Neuronal stem cell (in vitro differentiated cells): ENCODE measurements at regions not wholly inside any gene's neighbourhood (a gene's known extent, or its start where the extent isn't known, plus 50 kb on each side); places are given as distances from the start of the nearest gene placed in this dataset.

Experiments
- DNase-seq: peaks from one replicate; pipeline ENCODE4 v3.0.0-alpha.2; 2013; ENCODE audit warnings: low spot score
- H2AFZ ChIP-seq: one replicate; pipeline ENCODE4 v1.6.1; 2013; ENCODE audit warnings: mild to moderate bottlenecking, low read length, inconsistent platforms
- H2AK5ac ChIP-seq: 2 replicates; pipeline ENCODE4 v1.6.1; 2013; ENCODE audit warnings: low read depth, mild to moderate bottlenecking, inconsistent platforms, low read length, moderate library complexity, mixed read lengths
- H2BK120ac ChIP-seq: 2 replicates; pipeline ENCODE4 v1.6.1; 2013; ENCODE audit warnings: low read depth, mild to moderate bottlenecking, inconsistent platforms, low read length, moderate library complexity, mixed read lengths
- H2BK12ac ChIP-seq: one replicate; pipeline ENCODE4 v1.6.1; 2013; ENCODE audit warnings: low read length, inconsistent platforms
- H2BK15ac ChIP-seq: 2 replicates; pipeline ENCODE4 v1.6.1; 2013; ENCODE audit warnings: mild to moderate bottlenecking, low read length, inconsistent platforms, mixed read lengths
- H2BK5ac ChIP-seq: one replicate; pipeline ENCODE4 v1.6.1; 2013; ENCODE audit warnings: inconsistent platforms, mild to moderate bottlenecking, low read length, moderate library complexity
- H3K14ac ChIP-seq: one replicate; pipeline ENCODE4 v1.6.1; 2013; ENCODE audit warnings: low read length, inconsistent platforms
- H3K18ac ChIP-seq: 2 replicates; pipeline ENCODE4 v1.6.1; 2013; ENCODE audit warnings: low read length, inconsistent platforms
- H3K23ac ChIP-seq: 2 replicates; pipeline ENCODE4 v1.6.1; 2013; ENCODE audit warnings: low read depth, mild to moderate bottlenecking, mixed read lengths, low read length, inconsistent platforms; ENCODE audit not compliant: poor library complexity
- H3K27ac ChIP-seq: replicated peaks from 3 replicates; pipeline ENCODE4 v1.5.1; 2013; ENCODE audit warnings: low read length, inconsistent platforms
- H3K27me3 ChIP-seq, 3 experiments: 2 replicates each; pipeline ENCODE4 v1.6.1; 2013; ENCODE audit warnings: low read length in 3 of 3, mild to moderate bottlenecking in 2 of 3, inconsistent platforms in 1 of 3, low read depth in 1 of 3, mixed read lengths in 1 of 3, moderate library complexity in 1 of 3; ENCODE audit not compliant: control insufficient read depth in 3 of 3, insufficient read depth in 3 of 3
- H3K36me3 ChIP-seq, 2 donors: replicated peaks in 1 of 2; 2 replicates each; pipeline ENCODE4 v1.6.1; 2013; ENCODE audit warnings: low read length in 2 of 2; ENCODE audit not compliant: control insufficient read depth in 2 of 2, insufficient read depth in 2 of 2
- H3K4ac ChIP-seq: 2 replicates; pipeline ENCODE4 v1.6.1; 2013; ENCODE audit warnings: inconsistent platforms, mild to moderate bottlenecking, low read length, moderate library complexity
- H3K4me1 ChIP-seq, 2 donors: 1 replicate in 1 of 2; 2 replicates in 1 of 2; pipeline ENCODE4 v1.6.1; 2013; ENCODE audit warnings: low read length in 2 of 2, low read depth in 1 of 2; ENCODE audit not compliant: control insufficient read depth in 2 of 2, insufficient read depth in 1 of 2
- H3K4me2 ChIP-seq: one replicate; pipeline ENCODE4 v1.6.1; 2013; ENCODE audit warnings: mild to moderate bottlenecking, low read length, inconsistent platforms; ENCODE audit not compliant: insufficient read depth, poor library complexity, severe bottlenecking
- H3K4me3 ChIP-seq, 2 donors: 2 replicates each; pipeline ENCODE4 v1.5.1; 2013; ENCODE audit warnings: low read length in 2 of 2, mild to moderate bottlenecking in 2 of 2, inconsistent platforms in 1 of 2, moderate library complexity in 1 of 2
- H3K79me1 ChIP-seq: one replicate; pipeline ENCODE4 v1.6.1; 2013; ENCODE audit warnings: low read depth, mild to moderate bottlenecking, inconsistent platforms, low read length, moderate library complexity
- H3K9ac ChIP-seq: one replicate; pipeline ENCODE4 v1.6.1; 2013; ENCODE audit warnings: mild to moderate bottlenecking, low read depth, low read length, inconsistent platforms; ENCODE audit not compliant: poor library complexity
- H3K9me3 ChIP-seq, 2 donors: replicated peaks in 1 of 2; 2 replicates each; pipeline versions ENCODE3 to v1.6.1; 2013; ENCODE audit warnings: low read length in 2 of 2, mild to moderate bottlenecking in 2 of 2, inconsistent platforms in 1 of 2, low read depth in 1 of 2, mixed read lengths in 1 of 2, moderate library complexity in 1 of 2; ENCODE audit not compliant: control insufficient read depth in 2 of 2, insufficient read depth in 1 of 2
- H4K8ac ChIP-seq: one replicate; pipeline ENCODE4 v1.6.1; 2013; ENCODE audit warnings: low read depth, mild to moderate bottlenecking, inconsistent platforms, low read length, moderate library complexity
- H4K91ac ChIP-seq: one replicate; pipeline ENCODE4 v1.6.1; 2013; ENCODE audit warnings: low read length, low read depth, mild to moderate bottlenecking, inconsistent platforms; ENCODE audit not compliant: poor library complexity
- WGBS, 2 donors: extraction: QIAGEN DNeasy Blood & Tissue Kit; methylation state at CpG; one replicate each; pipeline ENCODE4 v1.1.7; 2013; ENCODE audit warnings: missing lambda C conversion rate in 2 of 2, mixed read lengths in 1 of 2; ENCODE audit not compliant: insufficient read length in 2 of 2, insufficient replicate concordance in 1 of 2; ENCODE audit errors: extremely low coverage in 2 of 2; 5-methylcytosine and 5-hydroxymethylcytosine counted together

DNA sequence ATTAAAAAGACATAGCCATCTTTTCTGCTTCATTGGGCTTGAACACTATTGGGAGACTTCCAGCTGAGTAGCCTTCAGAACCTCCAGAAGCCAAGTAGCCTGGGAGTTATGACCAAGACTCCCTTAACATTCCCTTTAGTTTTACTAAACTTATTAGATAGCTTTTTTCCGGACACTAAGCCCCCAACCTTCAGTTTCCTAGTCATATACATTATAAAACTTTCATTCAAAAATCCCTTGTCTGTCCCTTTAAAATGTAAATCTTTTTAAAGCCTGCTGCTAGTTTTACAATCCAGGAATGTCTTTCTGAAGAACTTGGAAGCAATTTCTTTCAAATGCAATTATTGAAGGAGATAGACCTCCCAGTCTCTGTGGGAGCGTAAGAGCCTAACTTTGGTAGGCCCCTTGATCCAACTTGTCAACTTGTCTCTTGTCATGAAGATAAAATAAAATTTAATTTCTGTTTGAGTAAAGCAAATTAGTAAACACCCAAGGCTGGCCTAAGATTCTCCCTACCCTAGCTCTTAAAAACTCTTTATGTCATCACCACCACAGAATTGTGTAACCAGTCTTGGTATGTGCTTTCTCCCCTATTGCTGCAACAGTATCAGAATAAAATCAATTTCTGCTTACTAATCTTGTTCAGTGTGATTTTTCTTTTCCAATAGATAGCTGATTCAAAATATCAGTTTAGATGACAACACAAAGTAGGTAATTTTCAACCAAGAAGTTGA is 796.2 kb downstream of the PLA2G4A start:
- no peak overlapping the region for H3K4ac ChIP-seq
- H3K36me3 ChIP-seq = no peaks in the 10 kb centered on the region
- no peak overlapping the region for H2AFZ ChIP-seq
- H2BK12ac ChIP-seq = no peak overlapping the region
- H2BK15ac ChIP-seq = no peak overlapping the region
- H3K23ac ChIP-seq = no peak overlapping the region
- H2AK5ac ChIP-seq = no peak overlapping the region
- no peaks in the 10 kb centered on the region for H3K79me1 ChIP-seq
- H2BK5ac ChIP-seq = no peak overlapping the region
- no peak overlapping the region for H3K4me2 ChIP-seq
- no peaks in the 10 kb centered on the region for H3K27me3 ChIP-seq
- H4K91ac ChIP-seq = no peak overlapping the region
- H4K8ac ChIP-seq = no peak overlapping the region
- H3K4me3 ChIP-seq = no peak overlapping the region
- H3K9ac ChIP-seq = no peak overlapping the region
- no peak overlapping the region for H3K18ac ChIP-seq
- WGBS, 2 donors = no CpG with 5 or more reads among the region's 2 CpGs
- no peaks in the 10 kb centered on the region for H3K9me3 ChIP-seq
- H3K14ac ChIP-seq = no peak overlapping the region
- DNase-seq = no peak
- H3K27ac ChIP-seq = no peak overlapping the region
- H2BK120ac ChIP-seq = no peak overlapping the region
- no peaks in the 10 kb centered on the region for H3K4me1 ChIP-seq

DNA sequence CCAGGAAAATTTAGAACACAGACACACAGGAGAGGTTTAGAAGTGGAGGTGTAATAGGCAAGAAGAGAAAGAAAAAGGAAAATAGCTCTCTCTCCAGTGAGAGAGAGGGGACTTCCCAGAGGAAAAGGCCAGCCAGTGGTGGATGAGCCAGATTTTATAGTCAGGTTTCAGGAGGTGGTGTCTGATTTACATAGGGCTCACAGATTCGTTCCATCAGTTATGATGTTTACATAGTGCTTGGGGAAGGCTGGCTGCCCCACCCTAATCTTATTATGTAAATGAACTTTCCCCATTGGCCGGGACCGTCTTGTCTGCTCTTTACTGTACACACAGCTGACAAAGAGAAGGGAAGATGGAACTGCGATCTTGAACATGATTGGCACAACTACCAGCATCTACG is 797.3 kb downstream of the PLA2G4A start:
- no peak overlapping the region for H2BK5ac ChIP-seq
- H3K27me3 ChIP-seq = no peaks in the 10 kb centered on the region
- H3K18ac ChIP-seq = no peak overlapping the region
- H3K4me2 ChIP-seq = no peak overlapping the region
- DNase-seq = no peak
- H3K4me1 ChIP-seq = no peaks in the 10 kb centered on the region
- WGBS, 2 donors = no CpG with 5 or more reads among the region's 5 CpGs
- H3K79me1 ChIP-seq = no peaks in the 10 kb centered on the region
- no peak overlapping the region for H4K91ac ChIP-seq
- no peak overlapping the region for H3K14ac ChIP-seq
- H3K9me3 ChIP-seq = peaks cover 2 to 6% of the 10 kb centered on the region in 2 donors
- H3K9ac ChIP-seq = no peak overlapping the region
- H3K36me3 ChIP-seq = no peaks in the 10 kb centered on the region
- no peak overlapping the region for H2BK15ac ChIP-seq
- H2BK12ac ChIP-seq = no peak overlapping the region
- H2AFZ ChIP-seq = no peak overlapping the region
- H3K4ac ChIP-seq = no peak overlapping the region
- H3K4me3 ChIP-seq = no peak overlapping the region
- H3K23ac ChIP-seq = no peak overlapping the region
- no peak overlapping the region for H2BK120ac ChIP-seq
- no peak overlapping the region for H2AK5ac ChIP-seq
- H3K27ac ChIP-seq = no peak overlapping the region
- no peak overlapping the region for H4K8ac ChIP-seq

DNA sequence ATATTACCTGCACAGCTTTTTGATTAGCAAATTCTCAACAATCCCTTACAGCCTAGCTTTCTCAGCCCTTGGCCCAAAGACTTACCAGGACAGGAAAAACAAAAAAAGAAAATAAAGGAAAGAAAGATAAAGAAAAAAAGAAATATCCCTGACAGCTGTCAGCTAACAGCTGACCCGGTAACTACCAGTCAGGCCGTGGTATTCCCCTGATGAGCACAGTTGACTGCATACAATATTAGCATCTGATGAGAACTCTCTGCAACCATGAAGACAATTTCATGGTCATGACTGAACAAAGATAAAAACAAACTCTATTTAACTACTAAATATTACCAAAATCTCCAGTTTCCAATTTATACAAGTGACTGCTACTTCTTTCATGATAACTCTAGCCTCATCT is 798.8 kb downstream of the PLA2G4A start:
- H3K23ac ChIP-seq = no peak overlapping the region
- no CpG with 5 or more reads among the region's 2 CpGs for WGBS, 2 donors

DNA sequence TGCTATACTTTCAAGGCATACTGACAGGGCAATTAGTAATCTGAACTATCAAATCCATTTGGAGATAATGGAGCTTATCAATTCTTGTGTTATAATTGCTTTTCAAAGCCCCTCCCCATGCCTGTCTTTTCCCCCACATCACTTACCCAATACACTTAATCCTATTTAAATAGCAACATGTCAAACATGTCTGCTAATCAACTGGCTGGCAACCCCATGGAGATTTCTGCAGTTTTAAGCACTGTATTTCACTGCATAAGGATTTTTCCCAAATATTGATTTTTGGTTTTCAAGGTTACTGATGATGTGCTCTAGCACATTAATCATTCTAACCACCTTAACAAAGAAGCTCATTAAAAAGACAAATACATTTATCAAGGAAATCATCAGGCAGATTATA is 800.3 kb downstream of the PLA2G4A start:
- Histone ChIP-seq H2BK120ac (no peak overlapping the region), H3K4me2 (no peak overlapping the region), H2AK5ac (no peak overlapping the region), H3K9me3 (peaks cover 7 to 12% of the 10 kb centered on the region in 2 donors), H2BK15ac (no peak overlapping the region), H3K14ac (no peak overlapping the region), H4K8ac (no peak overlapping the region), H3K23ac (no peak overlapping the region), H2BK12ac (no peak overlapping the region), H3K4me3 (no peak overlapping the region), H2AFZ (no peak overlapping the region), H3K27ac (no peak overlapping the region), H3K79me1 (no peaks in the 10 kb centered on the region), H3K27me3 (no peaks in the 10 kb centered on the region), H3K18ac (no peak overlapping the region), H4K91ac (no peak overlapping the region), H3K4ac (no peak overlapping the region), H2BK5ac (no peak overlapping the region), H3K9ac (no peak overlapping the region), H3K36me3 (no peaks in the 10 kb centered on the region), H3K4me1 (no peaks in the 10 kb centered on the region)
- no peak for DNase-seq

More for the DNA sequence above, 798.8 kb downstream of the PLA2G4A start:
- Histone ChIP-seq H2AK5ac (no peak overlapping the region), H3K4me1 (no peaks in the 10 kb centered on the region), H3K9ac (no peak overlapping the region), H2BK5ac (no peak overlapping the region), H3K4me2 (no peak overlapping the region), H2BK120ac (no peak overlapping the region), H4K91ac (no peak overlapping the region), H3K14ac (no peak overlapping the region), H2BK15ac (no peak overlapping the region), H3K4ac (no peak overlapping the region), H3K4me3 (no peak overlapping the region), H2BK12ac (no peak overlapping the region), H3K18ac (no peak overlapping the region), H2AFZ (no peak overlapping the region), H3K36me3 (no peaks in the 10 kb centered on the region), H3K9me3 (peaks cover 7 to 12% of the 10 kb centered on the region in 2 donors), H3K27me3 (no peaks in the 10 kb centered on the region), H4K8ac (no peak overlapping the region), H3K79me1 (no peaks in the 10 kb centered on the region), H3K27ac (no peak overlapping the region)
- DNase-seq = no peak
